ENCODE measurements at regions not wholly inside any gene's neighbourhood (a gene's known extent, or its start where the extent isn't known, plus 50 kb on each side); places are given as distances from the start of the nearest gene placed in this dataset.

- Histone ChIP-seq H3K9me2 (replicated peaks; ENCODE audit: low read length) (no peaks in the 10 kb centered on the region), H4K20me1 (ENCODE audit: low read length) (no peaks in the 10 kb centered on the region), H3K9me3 (ENCODE audit: low read length) (no peaks in the 10 kb centered on the region), H2AFZ (ENCODE audit: low read length) (no peak overlapping the region), H3K4me2 (ENCODE audit: low read length) (no peak overlapping the region), H3F3A (ENCODE audit: low read length, unreplicated experiment) (no peaks in the 10 kb centered on the region), H3K4me1 (ENCODE audit: insufficient read depth, low read length) (no peaks in the 10 kb centered on the region), H3K36me3 (ENCODE audit: low read depth, low read length) (no peaks in the 10 kb centered on the region), H3K9ac (ENCODE audit: low read length) (no peak overlapping the region), H3K27ac (ENCODE audit: low read length) (no peak overlapping the region), H3K27me3 (ENCODE audit: low read length) (no peaks in the 10 kb centered on the region), H3K79me2 (ENCODE audit: low read length) (no peaks in the 10 kb centered on the region), H3K4me3 (ENCODE audit: low read length) (no peak overlapping the region)
- intact Hi-C loops (cut with micrococcal nuclease) = no loop called here
- ChIA-PET POLR2A (ENCODE audit: unreplicated experiment) (no interaction called here), CTCF (no interaction called here)
- ATAC-seq (no peak), DNase-seq (no peak)
- TF ChIP-seq EZH2 (IDR thresholded peaks at IDR 0.05; ENCODE audit: low read length, unreplicated experiment) = no peak
- no peak for TF ChIP-seq CTCF (conservative IDR thresholded peaks at IDR 0.05; ENCODE audit: low read depth, low read length)
- TF ChIP-seq EZH2phosphoT487 (IDR thresholded peaks at IDR 0.05; ENCODE audit: borderline replicate concordance, low read length) = no peak
- BruUV-seq (replicated peaks) = no TSS peak
Measured at GRCh38 chr6:48037946-48038345, 73.1 kb downstream of the PTCHD4 start.

GRCh38 chr6:48036316-48036715 lies 74.7 kb downstream of the PTCHD4 start:
- H3K9ac ChIP-seq (ENCODE audit: low read length) = no peak overlapping the region
- H3K9me3 ChIP-seq (ENCODE audit: low read length) = no peaks in the 10 kb centered on the region
- intact Hi-C loops (cut with micrococcal nuclease) = no loop called here
- no peaks in the 10 kb centered on the region for H3K4me1 ChIP-seq (ENCODE audit: insufficient read depth, low read length)
- H3K27ac ChIP-seq (ENCODE audit: low read length) = no peak overlapping the region
- ATAC-seq = no peak
- H3K79me2 ChIP-seq (ENCODE audit: low read length) = no peaks in the 10 kb centered on the region
- no peaks in the 10 kb centered on the region for H3K36me3 ChIP-seq (ENCODE audit: low read depth, low read length)
- no peak overlapping the region for H2AFZ ChIP-seq (ENCODE audit: low read length)
- TF ChIP-seq EZH2phosphoT487 (IDR thresholded peaks at IDR 0.05; ENCODE audit: borderline replicate concordance, low read length) (no peak), CTCF (conservative IDR thresholded peaks at IDR 0.05; ENCODE audit: low read depth, low read length) (no peak), EZH2 (IDR thresholded peaks at IDR 0.05; ENCODE audit: low read length, unreplicated experiment) (no peak)
- H3K27me3 ChIP-seq (ENCODE audit: low read length) = no peaks in the 10 kb centered on the region
- peak; percentile 18 for DNase-seq
- ChIA-PET CTCF (no interaction called here), POLR2A (ENCODE audit: unreplicated experiment) (no interaction called here)
- H3K9me2 ChIP-seq (replicated peaks; ENCODE audit: low read length) = no peaks in the 10 kb centered on the region
- H4K20me1 ChIP-seq (ENCODE audit: low read length) = no peaks in the 10 kb centered on the region
- no peak overlapping the region for H3K4me2 ChIP-seq (ENCODE audit: low read length)
- H3K4me3 ChIP-seq (ENCODE audit: low read length) = no peak overlapping the region
- BruUV-seq (replicated peaks) = no TSS peak
- H3F3A ChIP-seq (ENCODE audit: low read length, unreplicated experiment) = no peaks in the 10 kb centered on the region

DNA sequence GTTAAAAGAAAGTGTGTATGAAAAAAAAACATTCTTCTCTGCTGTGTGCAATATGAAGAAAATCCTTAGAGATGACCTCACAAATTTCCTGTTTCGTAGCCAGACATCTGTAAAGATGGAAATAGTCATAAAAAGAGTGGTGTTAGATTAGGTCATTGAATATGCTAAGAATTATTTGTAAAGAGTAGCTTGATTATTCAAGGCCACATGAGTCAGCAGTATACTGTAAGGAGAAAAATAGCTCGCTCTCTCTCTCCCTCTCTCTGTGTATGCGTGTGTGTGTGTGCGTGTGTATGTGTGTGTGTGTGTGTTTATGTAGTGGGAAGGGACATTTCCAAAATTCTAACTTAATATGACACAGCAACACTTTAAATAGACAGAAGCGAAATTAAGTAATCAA lies 78.8 kb downstream of the PTCHD4 start:
- Histone ChIP-seq H3K9me3 (ENCODE audit: low read length) (no peaks in the 10 kb centered on the region), H3K9ac (ENCODE audit: low read length) (no peak overlapping the region), H4K20me1 (ENCODE audit: low read length) (no peaks in the 10 kb centered on the region), H3K4me1 (ENCODE audit: insufficient read depth, low read length) (no peaks in the 10 kb centered on the region), H3K27me3 (ENCODE audit: low read length) (no peaks in the 10 kb centered on the region), H3K4me3 (ENCODE audit: low read length) (no peak overlapping the region), H3K4me2 (ENCODE audit: low read length) (no peak overlapping the region), H3K79me2 (ENCODE audit: low read length) (no peaks in the 10 kb centered on the region), H2AFZ (ENCODE audit: low read length) (no peak overlapping the region), H3K27ac (ENCODE audit: low read length) (no peak overlapping the region), H3F3A (ENCODE audit: low read length, unreplicated experiment) (no peaks in the 10 kb centered on the region), H3K9me2 (replicated peaks; ENCODE audit: low read length) (no peaks in the 10 kb centered on the region), H3K36me3 (ENCODE audit: low read depth, low read length) (no peaks in the 10 kb centered on the region)
- no TSS peak for BruUV-seq (replicated peaks)
- ChIA-PET CTCF (no interaction called here), POLR2A (ENCODE audit: unreplicated experiment) (no interaction called here)
- no peak for TF ChIP-seq EZH2 (IDR thresholded peaks at IDR 0.05; ENCODE audit: low read length, unreplicated experiment)
- no peak for TF ChIP-seq EZH2phosphoT487 (IDR thresholded peaks at IDR 0.05; ENCODE audit: borderline replicate concordance, low read length)
- DNase-seq (peak; percentile 36), ATAC-seq (no peak)
- intact Hi-C loops (cut with micrococcal nuclease) = no loop called here

All from PC-3 (cell line).